ENCODE measurements at regions not wholly inside any gene's neighbourhood (a gene's known extent, or its start where the extent isn't known, plus 50 kb on each side); places are given as distances from the start of the nearest gene placed in this dataset.

DNA sequence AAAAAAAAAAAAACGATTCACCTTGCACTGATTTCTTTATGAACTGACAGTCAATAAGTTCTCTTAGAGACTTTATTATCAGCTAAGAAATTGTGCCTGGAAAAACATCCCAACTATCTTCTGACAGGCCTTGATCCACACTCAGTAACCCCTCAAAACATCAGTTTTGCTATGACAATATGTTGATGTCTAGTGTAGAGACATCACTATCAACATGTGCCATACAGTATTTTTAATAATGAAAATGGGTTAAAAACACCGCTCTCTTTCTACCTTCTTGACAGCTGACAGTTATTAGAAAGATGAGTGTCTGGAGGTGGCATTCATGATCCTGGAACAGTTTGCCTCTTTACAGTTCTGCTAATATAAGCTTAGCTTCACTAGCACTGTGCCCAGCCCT, 175.8 kb upstream of the TMEM229A start:
- Histone ChIP-seq H4K20me1 (replicated peaks in 1 of 2; ENCODE audit: control insufficient read depth in 1 of 2, insufficient read depth in 2 of 2, low read length in 2 of 2) (no peaks in the 10 kb centered on the region), H3K36me3 (ENCODE audit: control insufficient read depth in 2 of 4, insufficient read depth in 4 of 4, low read length in 3 of 4) (no peaks in the 10 kb centered on the region), H2BK20ac (ENCODE audit: low read length) (no peak overlapping the region), H4K8ac (ENCODE audit: extremely low read depth, insufficient read depth, low read length) (no peak overlapping the region), H3K27me3 (replicated peaks in 1 of 4; ENCODE audit: control insufficient read depth in 3 of 4, extremely low read depth in 1 of 4, insufficient read depth in 3 of 4, low read length in 3 of 4) (no peaks in the 10 kb centered on the region), H4K5ac (ENCODE audit: insufficient read length, low read depth, low read length) (no peak overlapping the region), H2BK12ac (ENCODE audit: low read depth, low read length) (no peak overlapping the region), H3K23me2 (ENCODE audit: low read depth, low read length) (no peaks in the 10 kb centered on the region), H3K79me1 (ENCODE audit: low read depth, low read length) (no peaks in the 10 kb centered on the region), H3K27ac (ENCODE audit: low read depth, low read length) (no peak overlapping the region), H3K18ac (ENCODE audit: extremely low read depth, low read length) (no peak overlapping the region), H3K9me3 (ENCODE audit: insufficient read depth in 2 of 2, low read depth in 1 of 2, low read length in 1 of 2) (no peaks in the 10 kb centered on the region), H2BK5ac (ENCODE audit: low read depth, low read length) (no peak overlapping the region), H2BK15ac (ENCODE audit: low read length) (no peak overlapping the region), H3K56ac (replicated peaks; ENCODE audit: insufficient read length, low read depth, low read length) (no peak overlapping the region), H3K4me2 (ENCODE audit: insufficient read depth in 1 of 2, low read depth in 2 of 2, low read length in 2 of 2) (no peak overlapping the region), H3K23ac (ENCODE audit: insufficient read length) (no peak overlapping the region), H4K91ac (replicated peaks; ENCODE audit: insufficient read length, low read length) (no peak overlapping the region), H3K4me1 (replicated peaks in 1 of 4; ENCODE audit: control insufficient read depth in 3 of 4, insufficient read depth in 4 of 4, low read length in 3 of 4) (no peaks in the 10 kb centered on the region), H3K4ac (replicated peaks; ENCODE audit: insufficient read length, low read depth, low read length) (no peak overlapping the region), H2BK120ac (replicated peaks; ENCODE audit: low read depth, low read length) (no peak overlapping the region), H2AFZ (ENCODE audit: low read length) (no peak overlapping the region), H3K79me2 (ENCODE audit: control insufficient read depth in 1 of 2, insufficient read depth in 2 of 2, low read length in 2 of 2) (no peaks in the 10 kb centered on the region), H2AK5ac (ENCODE audit: low read depth, low read length) (no peak overlapping the region), H3K14ac (ENCODE audit: insufficient read length) (no peak overlapping the region), H3K9ac (replicated peaks in 1 of 4; ENCODE audit: extremely low read depth in 1 of 4, low read depth in 3 of 4, low read length in 3 of 4) (no peak overlapping the region), H3K4me3 (ENCODE audit: extremely low read depth in 1 of 4, insufficient read depth in 2 of 4, low read depth in 3 of 4, low read length in 4 of 4) (no peak overlapping the region)
- 100% methylated on average over 2 of the region's 2 CpGs; no CpG with 5 or more reads in 1 of the 2 experiments for WGBS, 2 experiments (ENCODE audit: extremely low coverage in 1 of 2, insufficient coverage in 1 of 2, insufficient read length in 1 of 2, insufficient replicate concordance in 2 of 2, low coverage in 1 of 2, low lambda C conversion rate in 2 of 2, missing lambda C conversion rate in 1 of 2)
- ChIA-PET POLR2A (ENCODE audit: partially characterized antibody) (no interaction called here), CTCF (ENCODE audit: partially characterized antibody) (interaction anchor here (0.8 to 1.0 kb wide), 2 partner anchors 67 to 107 kb away, joined by 3 to 6 read pairs; no protein-coding TSS in a partner anchor)
- FAIRE-seq, result no peak
- no peak for DNase-seq (ENCODE audit: low read depth in 1 of 2, low spot score in 2 of 2)
- TF ChIP-seq ASH2L (IDR thresholded peaks at IDR 0.05; ENCODE audit: low read length) (no peak), NRF1 (IDR thresholded peaks at IDR 0.05; ENCODE audit: low read depth, low read length) (no peak), SP4 (IDR thresholded peaks at IDR 0.05; ENCODE audit: low read length) (no peak), JUN (IDR thresholded peaks at IDR 0.05; ENCODE audit: low read depth, low read length) (no peak), SIN3A (conservative IDR thresholded peaks at IDR 0.05 in 1 of 2, IDR thresholded peaks at IDR 0.05 in 1 of 2; ENCODE audit: low read depth in 1 of 2, low read length in 2 of 2) (no peak), CREB1 (IDR thresholded peaks at IDR 0.05) (no peak), JUND (IDR thresholded peaks at IDR 0.05; ENCODE audit: low read length) (no peak), POLR2AphosphoS5 (IDR thresholded peaks at IDR 0.05; ENCODE audit: low read depth, low read length) (no peak), GTF2F1 (IDR thresholded peaks at IDR 0.05; ENCODE audit: borderline replicate concordance, low read depth, low read length) (no peak), CTBP2 (IDR thresholded peaks at IDR 0.05; ENCODE audit: borderline replicate concordance, insufficient read depth, insufficient read length, low read length) (no peak), CBX8 (IDR thresholded peaks at IDR 0.05; ENCODE audit: borderline replicate concordance, low read depth, low read length) (no peak), BCL11A (IDR thresholded peaks at IDR 0.05; ENCODE audit: low read depth in 2 of 2, low read length in 2 of 2) (no peak)
- TF ChIP-seq, protein P1, sequence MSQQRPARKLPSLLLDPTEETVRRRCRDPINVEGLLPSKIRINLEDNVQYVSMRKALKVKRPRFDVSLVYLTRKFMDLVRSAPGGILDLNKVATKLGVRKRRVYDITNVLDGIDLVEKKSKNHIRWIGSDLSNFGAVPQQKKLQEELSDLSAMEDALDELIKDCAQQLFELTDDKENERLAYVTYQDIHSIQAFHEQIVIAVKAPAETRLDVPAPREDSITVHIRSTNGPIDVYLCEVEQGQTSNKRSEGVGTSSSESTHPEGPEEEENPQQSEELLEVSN (IDR thresholded peaks at IDR 0.05), result no peak
